ENCODE measurements at regions not wholly inside any gene's neighbourhood (a gene's known extent, or its start where the extent isn't known, plus 50 kb on each side); places are given as distances from the start of the nearest gene placed in this dataset.

- Histone ChIP-seq H3K27ac (no peak overlapping the region), H3K9me3 (no peaks in the 10 kb centered on the region), H3K27me3 (no peaks in the 10 kb centered on the region), H3K36me3 (no peaks in the 10 kb centered on the region), H3K4me1 (peaks cover 0 to 13% of the 10 kb centered on the region in 2 donors), H3K4me3 (no peak overlapping the region)
- intact Hi-C loops (cut with DNase I; ENCODE audit: low total_unique reads), result no loop called here
- DNase-seq, result no peak
- TF ChIP-seq CTCF (IDR thresholded peaks at IDR 0.05) (no peak), POLR2A (IDR thresholded peaks at IDR 0.05) (no peak)
Measured at GRCh38 chr2:24432735-24433134, 58.3 kb upstream of the NCOA1 start.

GRCh38 chr2:24432121-24432520 is 58.9 kb upstream of the NCOA1 start:
- TF ChIP-seq CTCF (IDR thresholded peaks at IDR 0.05) (no peak), POLR2A (IDR thresholded peaks at IDR 0.05) (no peak)
- intact Hi-C loops (cut with DNase I; ENCODE audit: low total_unique reads), result no loop called here
- Histone ChIP-seq H3K27ac (no peak overlapping the region), H3K4me1 (peaks cover 0 to 13% of the 10 kb centered on the region in 2 donors), H3K4me3 (no peak overlapping the region), H3K9me3 (no peaks in the 10 kb centered on the region), H3K36me3 (no peaks in the 10 kb centered on the region), H3K27me3 (no peaks in the 10 kb centered on the region)
- DNase-seq, result no peak

GRCh38 chr2:24429197-24430074 is 61.6 kb upstream of the NCOA1 start:
- DNase-seq, result no peak
- Histone ChIP-seq H3K27ac (no peak overlapping the region), H3K36me3 (no peaks in the 10 kb centered on the region), H3K9me3 (no peaks in the 10 kb centered on the region), H3K4me3 (no peak overlapping the region), H3K27me3 (no peaks in the 10 kb centered on the region), H3K4me1 (no peaks in the 10 kb centered on the region)
- intact Hi-C loops (cut with DNase I; ENCODE audit: low total_unique reads), result no loop called here
- TF ChIP-seq CTCF (IDR thresholded peaks at IDR 0.05), result no peak

- H3K27me3 ChIP-seq, result no peaks in the 10 kb centered on the region
- no peaks in the 10 kb centered on the region for H3K36me3 ChIP-seq
- intact Hi-C loops (cut with DNase I; ENCODE audit: low total_unique reads), result no loop called here
- no peak for TF ChIP-seq POLR2A (IDR thresholded peaks at IDR 0.05)
- TF ChIP-seq CTCF (IDR thresholded peaks at IDR 0.05), result no peak
- DNase-seq, result no peak
- no peaks in the 10 kb centered on the region for H3K9me3 ChIP-seq
- H3K4me1 ChIP-seq, result no peaks in the 10 kb centered on the region
- H3K27ac ChIP-seq, result no peak overlapping the region
- H3K4me3 ChIP-seq, result no peak overlapping the region
Measured at GRCh38 chr2:24424387-24424786, 64.1 kb upstream of the ITSN2 start.

- Histone ChIP-seq H3K9me3 (no peaks in the 10 kb centered on the region), H3K36me3 (no peaks in the 10 kb centered on the region), H3K27me3 (no peaks in the 10 kb centered on the region), H3K4me3 (no peak overlapping the region), H3K4me1 (no peaks in the 10 kb centered on the region), H3K27ac (no peak overlapping the region)
- no peak for DNase-seq
- intact Hi-C loops (cut with DNase I; ENCODE audit: low total_unique reads), result no loop called here
- TF ChIP-seq POLR2A (IDR thresholded peaks at IDR 0.05) (no peak), CTCF (IDR thresholded peaks at IDR 0.05) (no peak)
Measured at GRCh38 chr2:24423095-24423494, 62.8 kb upstream of the ITSN2 start.

All from uterus (tissue), 3 donors.